ENCODE measurements at regions not wholly inside any gene's neighbourhood (a gene's known extent, or its start where the extent isn't known, plus 50 kb on each side); places are given as distances from the start of the nearest gene placed in this dataset.

DNA sequence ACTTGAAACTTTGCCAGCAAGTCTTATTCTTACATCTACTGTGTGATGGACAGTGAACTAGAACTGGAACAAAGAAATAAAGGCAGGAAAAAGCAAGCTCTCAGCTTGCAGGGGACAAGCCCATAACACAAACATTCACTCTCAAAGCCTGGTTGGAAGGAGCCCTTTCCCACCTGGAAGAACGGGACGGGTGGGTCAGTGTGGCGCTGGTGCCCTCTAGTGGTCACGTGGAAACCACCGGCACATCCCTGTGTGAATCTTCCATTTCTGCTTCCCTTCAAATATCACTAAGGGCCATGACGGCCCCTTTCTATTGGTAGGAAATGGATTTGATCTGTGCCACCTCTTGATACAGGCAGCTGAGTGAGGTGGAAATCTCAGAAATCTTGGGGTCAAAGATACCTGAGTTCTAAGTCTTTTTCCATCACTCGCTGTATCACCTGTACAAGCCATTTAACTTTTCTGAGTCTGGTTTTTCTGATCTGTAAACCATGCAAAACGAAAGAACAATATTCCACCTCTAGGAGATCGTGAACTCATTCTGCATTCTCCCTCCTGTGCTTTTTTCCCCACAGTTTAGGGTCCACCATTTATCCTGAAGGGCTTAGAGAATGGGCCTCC is 211.6 kb downstream of the MSX2 start:
- TF ChIP-seq POLR2A (IDR thresholded peaks at IDR 0.05), result no peak
- TF ChIP-seq, protein P1, sequence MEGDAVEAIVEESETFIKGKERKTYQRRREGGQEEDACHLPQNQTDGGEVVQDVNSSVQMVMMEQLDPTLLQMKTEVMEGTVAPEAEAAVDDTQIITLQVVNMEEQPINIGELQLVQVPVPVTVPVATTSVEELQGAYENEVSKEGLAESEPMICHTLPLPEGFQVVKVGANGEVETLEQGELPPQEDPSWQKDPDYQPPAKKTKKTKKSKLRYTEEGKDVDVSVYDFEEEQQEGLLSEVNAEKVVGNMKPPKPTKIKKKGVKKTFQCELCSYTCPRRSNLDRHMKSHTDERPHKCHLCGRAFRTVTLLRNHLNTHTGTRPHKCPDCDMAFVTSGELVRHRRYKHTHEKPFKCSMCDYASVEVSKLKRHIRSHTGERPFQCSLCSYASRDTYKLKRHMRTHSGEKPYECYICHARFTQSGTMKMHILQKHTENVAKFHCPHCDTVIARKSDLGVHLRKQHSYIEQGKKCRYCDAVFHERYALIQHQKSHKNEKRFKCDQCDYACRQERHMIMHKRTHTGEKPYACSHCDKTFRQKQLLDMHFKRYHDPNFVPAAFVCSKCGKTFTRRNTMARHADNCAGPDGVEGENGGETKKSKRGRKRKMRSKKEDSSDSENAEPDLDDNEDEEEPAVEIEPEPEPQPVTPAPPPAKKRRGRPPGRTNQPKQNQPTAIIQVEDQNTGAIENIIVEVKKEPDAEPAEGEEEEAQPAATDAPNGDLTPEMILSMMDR (IDR thresholded peaks at IDR 0.05), result peak; percentile 49 to 84 (median 62)
- no peak for TF ChIP-seq POLR2AphosphoS5 (IDR thresholded peaks at IDR 0.05)
- no peak for TF ChIP-seq EP300 (IDR thresholded peaks at IDR 0.05)

All from sigmoid colon (tissue), 4 donors.